HTR-8/SVneo (cell line): ENCODE measurements at regions not wholly inside any gene's neighbourhood (a gene's known extent, or its start where the extent isn't known, plus 50 kb on each side); places are given as distances from the start of the nearest gene placed in this dataset.
"Not testable (repeated sequence)": the region's sequence is repeated elsewhere in the genome, so short reads cannot be mapped to it uniquely, and the experiment has no call there.

Experiments used
- DNase-seq: peaks from one replicate; pipeline ENCODE4 v3.0.0; 2011; ENCODE audit warnings: low spot score, mixed read lengths; ENCODE audit not compliant: insufficient read length
- FAIRE-seq: peaks from 2 replicates; lab custom pipeline; 2011; peaks lifted over from hg19 to GRCh38; lab: Jason Lieb, UNC

DNA sequence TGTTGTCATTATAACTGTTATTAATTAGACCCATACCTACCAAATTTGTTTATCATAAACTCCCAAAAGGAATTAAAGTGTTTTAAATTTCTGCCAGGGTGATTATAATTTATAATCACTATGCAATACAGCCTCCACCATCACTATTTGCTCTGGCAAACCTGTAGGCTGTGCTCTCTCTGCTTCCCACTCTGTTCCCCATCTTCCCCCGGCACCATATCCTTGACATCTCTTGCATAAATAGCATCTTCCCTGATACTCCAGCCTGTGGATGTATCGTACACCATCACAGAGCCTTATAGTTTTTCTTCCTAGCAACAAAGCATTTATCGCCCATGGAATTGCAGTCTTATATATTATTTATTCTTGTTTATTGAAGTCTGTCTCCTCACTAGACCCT lies 181.5 kb upstream of the TSC22D1 start:
- DNase-seq (no peak), FAIRE-seq (no peak)

GRCh38 chr13:44756276-44756810 lies 180.2 kb upstream of the TSC22D1 start:
- FAIRE-seq (no peak), DNase-seq (no peak)

DNA sequence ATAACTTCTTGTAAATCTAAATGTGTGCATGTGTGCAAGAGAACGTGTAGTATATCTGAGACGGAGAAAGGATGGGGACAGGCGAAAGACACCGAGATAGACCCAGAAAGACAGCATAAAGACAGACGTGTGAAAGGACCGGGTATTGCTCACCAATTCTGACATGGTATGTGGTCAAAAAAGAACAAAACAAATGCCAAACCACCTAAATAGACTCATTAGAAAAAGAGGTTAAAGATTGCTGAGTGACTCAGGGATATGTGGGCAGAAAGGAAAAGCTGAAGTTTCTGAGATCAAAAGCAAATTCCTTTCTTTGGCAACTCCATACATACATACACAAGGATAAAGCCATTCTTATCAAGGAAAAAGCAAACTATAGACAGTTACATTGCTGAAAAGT lies 179.7 kb upstream of the TSC22D1 start:
- no peak for DNase-seq
- FAIRE-seq = no peak

DNA sequence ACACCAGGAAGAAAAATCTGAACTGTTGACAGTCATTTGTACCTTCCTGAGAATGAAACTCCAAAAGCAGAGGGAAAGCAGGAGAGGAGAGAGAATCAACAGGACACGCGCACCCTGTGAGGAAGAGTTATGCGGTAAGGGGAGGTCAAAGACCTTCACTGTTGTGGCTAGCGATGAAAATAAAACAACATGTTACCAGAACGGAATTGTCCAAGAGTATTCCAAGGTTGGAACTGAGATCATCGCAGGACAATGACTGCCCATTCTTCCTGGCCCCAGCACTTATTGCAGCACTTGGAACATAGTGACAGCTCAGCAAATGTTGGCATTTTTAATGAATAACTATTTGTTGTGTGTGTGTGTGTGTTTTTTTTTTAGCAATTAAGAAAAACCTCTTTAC lies 176.0 kb upstream of the TSC22D1 start:
- FAIRE-seq (no peak), DNase-seq (no peak)

DNA sequence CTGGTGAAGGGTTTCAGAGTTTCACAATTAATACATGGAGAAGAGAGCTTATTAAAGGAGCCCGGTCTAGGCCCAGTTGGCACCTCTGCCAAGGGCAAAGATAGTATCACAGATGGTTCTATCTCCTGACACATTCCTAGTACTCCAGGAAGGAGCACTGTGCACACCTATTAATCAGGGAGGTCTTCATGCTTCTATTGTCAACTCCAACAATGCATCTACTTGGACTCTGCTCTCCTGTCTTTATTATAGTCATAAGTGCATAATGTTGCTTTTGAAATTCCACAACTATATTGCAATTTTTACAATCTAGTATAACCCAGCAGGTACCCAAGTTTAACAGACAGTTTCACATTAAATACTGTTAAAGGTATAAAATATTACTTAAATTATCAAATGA lies 174.5 kb upstream of the TSC22D1 start:
- FAIRE-seq (no peak), DNase-seq (no peak)

- DNase-seq (no peak), FAIRE-seq (no peak)
Measured at GRCh38 chr13:44749906-44750305, 173.8 kb upstream of the TSC22D1 start.

- FAIRE-seq (no peak), DNase-seq (no peak)
Measured at GRCh38 chr13:44748439-44748838, 172.3 kb upstream of the TSC22D1 start.

DNA sequence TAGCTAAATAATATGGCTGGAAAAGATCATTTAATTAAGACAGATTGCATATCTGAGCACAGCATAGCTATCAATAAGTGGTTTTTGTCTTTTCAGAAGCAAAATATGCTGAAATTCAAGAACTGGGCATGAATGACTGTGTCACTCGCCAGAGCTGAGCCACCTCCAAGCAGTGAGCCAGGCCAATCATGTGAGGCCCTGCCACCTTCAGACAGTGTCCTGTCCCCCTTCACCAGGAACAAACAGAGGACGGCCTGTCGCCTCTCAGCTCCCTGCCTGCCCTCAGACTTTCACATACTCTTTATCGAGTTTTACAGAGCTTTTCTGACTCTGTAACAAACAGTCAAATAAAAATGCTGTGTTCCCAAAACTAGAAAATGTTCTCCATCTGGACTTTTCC lies 171.0 kb upstream of the TSC22D1 start:
- DNase-seq (no peak), FAIRE-seq (no peak)

DNA sequence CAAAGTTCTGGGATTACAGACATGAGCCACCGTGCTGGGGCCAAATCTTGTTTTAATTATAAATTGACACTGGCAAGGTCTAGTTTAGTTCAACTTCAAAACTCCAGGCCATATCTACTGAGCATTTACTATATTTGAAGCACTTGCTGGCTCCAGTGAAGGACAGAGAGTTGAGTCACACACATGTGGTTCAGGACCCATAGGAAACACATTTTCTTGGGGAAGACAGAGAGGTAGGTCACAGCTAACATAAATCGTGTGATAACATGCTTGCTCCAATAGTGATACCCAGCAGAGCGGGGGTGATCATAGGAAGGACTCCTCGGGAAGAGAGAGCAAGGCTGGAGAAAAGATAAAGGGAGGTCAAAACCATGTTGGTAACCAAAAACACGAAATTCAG lies 170.6 kb upstream of the TSC22D1 start:
- DNase-seq (no peak), FAIRE-seq (no peak)

- FAIRE-seq (no peak), DNase-seq (no peak)
Measured at GRCh38 chr13:44744880-44745633, 168.9 kb upstream of the TSC22D1 start.

DNA sequence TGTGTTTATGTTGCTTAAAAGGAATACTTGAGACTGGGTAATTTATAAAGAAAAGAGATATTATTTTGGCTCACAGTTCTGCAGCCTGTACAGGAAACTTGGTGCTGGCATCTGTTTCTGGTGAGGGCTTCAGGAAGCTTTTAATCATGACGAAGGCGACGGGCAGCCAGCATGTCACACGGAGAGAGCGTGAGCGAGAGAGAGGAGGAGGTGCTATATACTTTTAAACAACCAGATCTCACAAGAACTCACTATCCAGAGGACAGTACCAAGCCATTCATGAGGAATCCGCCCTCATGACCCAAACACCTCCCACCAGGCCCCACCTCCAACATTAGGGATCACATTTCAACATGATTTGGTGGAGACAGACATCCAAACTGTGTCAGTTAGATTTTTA lies 163.4 kb upstream of the TSC22D1 start:
- no peak for FAIRE-seq
- DNase-seq = no peak

DNA sequence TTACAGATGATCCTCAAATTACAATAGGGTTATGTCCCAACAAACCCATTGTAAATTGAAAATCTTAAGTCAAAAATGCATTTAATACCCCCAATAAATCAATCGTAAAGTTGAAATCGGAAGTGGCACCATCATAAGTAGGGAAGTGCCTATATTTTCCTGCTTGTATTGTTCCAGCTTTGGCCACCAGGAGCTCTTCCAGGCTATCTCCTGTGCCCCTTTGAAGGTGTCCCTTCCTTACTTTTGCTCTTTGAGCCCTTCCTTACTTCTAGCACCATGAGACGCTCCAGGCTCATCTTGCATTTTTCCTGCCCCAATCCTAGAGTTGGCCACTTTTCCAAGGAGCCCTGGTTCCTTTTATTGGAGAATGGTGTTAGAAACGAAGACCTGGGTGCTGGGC lies 163.0 kb upstream of the TSC22D1 start:
- DNase-seq (no peak), FAIRE-seq (no peak)

- DNase-seq (no peak), FAIRE-seq (no peak)
Measured at GRCh38 chr13:44738463-44738862, 162.3 kb upstream of the TSC22D1 start.

GRCh38 chr13:44735806-44736205 lies 159.7 kb upstream of the TSC22D1 start:
- no peak for DNase-seq
- FAIRE-seq = no peak

DNA sequence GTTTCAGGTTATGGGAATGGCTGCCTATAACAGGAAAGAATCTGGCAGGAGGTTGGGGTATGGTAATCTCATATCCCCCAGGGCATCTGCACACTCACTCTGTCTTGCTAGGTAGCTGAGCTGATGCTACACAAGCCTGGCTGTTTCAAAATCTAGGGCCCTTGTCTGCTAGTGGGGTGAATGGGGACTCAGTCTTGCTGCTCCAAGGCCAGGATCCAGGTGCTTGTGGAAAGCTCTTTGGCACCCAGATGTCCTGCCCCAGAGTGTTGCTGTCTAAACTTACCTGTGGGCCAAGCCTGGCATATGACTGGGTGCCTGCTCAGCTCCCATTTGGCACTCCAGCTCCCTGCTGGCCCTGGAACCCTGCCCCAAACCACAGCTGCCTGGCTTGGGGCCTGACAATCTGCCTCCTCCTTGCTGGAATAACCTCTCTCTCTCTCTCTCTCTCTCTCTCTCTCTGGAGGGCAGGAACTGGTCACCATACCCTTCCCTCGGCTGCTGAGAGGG lies 158.1 kb upstream of the TSC22D1 start:
- FAIRE-seq (no peak), DNase-seq (no peak)

GRCh38 chr13:44732503-44733098 lies 156.5 kb upstream of the TSC22D1 start:
- no peak for DNase-seq
- FAIRE-seq = no peak

DNA sequence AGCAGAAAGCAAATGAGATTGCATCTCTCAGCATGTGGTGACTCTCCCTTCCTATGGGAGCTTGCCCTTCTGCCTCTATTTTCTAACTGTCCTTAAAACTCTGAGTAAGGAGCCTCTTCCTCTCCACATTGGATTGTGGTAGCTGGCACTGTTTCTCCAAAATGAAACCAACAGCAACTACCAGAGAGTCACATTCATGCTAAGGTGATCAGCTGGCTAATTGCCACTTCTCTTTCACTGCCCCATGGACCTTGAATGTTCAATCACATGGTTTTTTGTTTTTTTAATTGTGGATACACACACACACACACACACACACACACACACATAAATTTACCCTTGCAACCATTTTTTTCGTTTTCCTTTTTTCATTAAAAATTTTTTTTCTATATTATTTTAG lies 154.7 kb upstream of the TSC22D1 start:
- no peak for FAIRE-seq

GRCh38 chr13:44730099-44730498 lies 154.0 kb upstream of the TSC22D1 start:
- no peak for FAIRE-seq
- no peak for DNase-seq

More for the DNA sequence above, 154.7 kb upstream of the TSC22D1 start:
- no peak for DNase-seq

GRCh38 chr13:44727591-44727990 lies 151.5 kb upstream of the TSC22D1 start:
- FAIRE-seq = peak; percentile 44

GRCh38 chr13:44726778-44727177 lies 150.6 kb upstream of the TSC22D1 start:
- FAIRE-seq (no peak), DNase-seq (no peak)

More at GRCh38 chr13:44727591-44727990, 151.5 kb upstream of the TSC22D1 start:
- not testable (repeated sequence) for DNase-seq

- no peak for FAIRE-seq
- no peak for DNase-seq
Measured at GRCh38 chr13:44726214-44726613, 150.1 kb upstream of the TSC22D1 start.
